HL-60 (cell line): ENCODE measurements at regions not wholly inside any gene's neighbourhood (a gene's known extent, or its start where the extent isn't known, plus 50 kb on each side); places are given as distances from the start of the nearest gene placed in this dataset.

ENCODE experiments used
- CTCF ChIP-seq: IDR thresholded peaks from one replicate; pipeline ENCODE4 v1.5.1; 2011; ENCODE audit warnings: low read length, control low read depth, inconsistent platforms; ENCODE audit not compliant: insufficient read depth
- POLR2AphosphoS5 ChIP-seq: IDR thresholded peaks from 2 replicates; pipeline ENCODE4 v1.6.1; 2012; ENCODE audit warnings: low read depth
- REST ChIP-seq: IDR thresholded peaks from 2 replicates; pipeline ENCODE4 v1.6.1; 2012; ENCODE audit warnings: low read depth; ENCODE audit not compliant: insufficient replicate concordance
- SPI1 ChIP-seq: IDR thresholded peaks from 2 replicates; pipeline ENCODE4 v1.6.1; 2012; ENCODE audit warnings: low read depth, mild to moderate bottlenecking, borderline replicate concordance

GRCh38 chr20:56808732-56809131, 179.6 kb downstream of the TFAP2C start:
- TF ChIP-seq CTCF (no peak), SPI1 (no peak), POLR2AphosphoS5 (no peak), REST (no peak)
